GM23248 (cell line): ENCODE measurements at regions not wholly inside any gene's neighbourhood (a gene's known extent, or its start where the extent isn't known, plus 50 kb on each side); places are given as distances from the start of the nearest gene placed in this dataset.
A peak's percentile ranks its signal among the peaks of the same experiment; 100 is the strongest.

Experiments used
- DNase-seq: peaks from one replicate; pipeline ENCODE4 v3.0.0-alpha.2; 2015
- H2AFZ ChIP-seq: fragments of 200-600 bp; sonication (generic); 2 replicates; pipeline ENCODE4 v1.6.1; 2016; ENCODE audit warnings: antibody characterized with exemption
- H3F3A ChIP-seq: fragments of 200-600 bp; sonication (generic); 2 replicates; pipeline ENCODE4 v1.6.1; 2016; ENCODE audit warnings: mild to moderate bottlenecking, antibody characterized with exemption, mixed run types; ENCODE audit not compliant: insufficient read depth
- H3K27ac ChIP-seq: fragments of 200-600 bp; sonication (generic); 2 replicates; pipeline ENCODE4 v1.5.1; 2016; ENCODE audit warnings: mild to moderate bottlenecking
- H3K27me3 ChIP-seq: fragments of 200-600 bp; sonication (generic); replicated peaks from 2 replicates; pipeline ENCODE4 v1.6.1; 2016; ENCODE audit warnings: mild to moderate bottlenecking; ENCODE audit not compliant: insufficient read depth
- H3K36me3 ChIP-seq: fragments of 200-600 bp; sonication (generic); 2 replicates; pipeline ENCODE4 v1.6.1; 2016; ENCODE audit warnings: low read depth, mild to moderate bottlenecking
- H3K4me1 ChIP-seq: fragments of 200-600 bp; sonication (generic); 2 replicates; pipeline ENCODE4 v1.6.1; 2016; ENCODE audit warnings: mild to moderate bottlenecking; ENCODE audit not compliant: insufficient read depth
- H3K4me2 ChIP-seq: fragments of 200-600 bp; sonication (generic); one replicate; pipeline ENCODE4 v1.6.1; 2016; ENCODE audit warnings: mild to moderate bottlenecking; ENCODE audit not compliant: unreplicated experiment
- H3K4me3 ChIP-seq: fragments of 200-600 bp; sonication (generic); 2 replicates; pipeline ENCODE4 v1.5.1; 2016; ENCODE audit warnings: mild to moderate bottlenecking
- H3K79me2 ChIP-seq: fragments of 200-600 bp; sonication (generic); 2 replicates; pipeline ENCODE4 v1.6.1; 2016; ENCODE audit warnings: mild to moderate bottlenecking; ENCODE audit not compliant: insufficient read depth
- H3K9ac ChIP-seq: fragments of 200-600 bp; sonication (generic); 2 replicates; pipeline ENCODE4 v1.6.1; 2016; ENCODE audit warnings: mild to moderate bottlenecking
- H3K9me2 ChIP-seq: fragments of 200-600 bp; sonication (generic); 2 replicates; pipeline ENCODE4 v1.6.1; 2016; ENCODE audit warnings: mixed run types, mild to moderate bottlenecking, moderate library complexity; ENCODE audit not compliant: insufficient read depth
- H3K9me3 ChIP-seq: fragments of 200-600 bp; sonication (generic); one replicate; pipeline ENCODE4 v1.6.1; 2017; ENCODE audit warnings: low read depth
- H4K20me1 ChIP-seq: fragments of 200-600 bp; sonication (generic); 2 replicates; pipeline ENCODE4 v1.6.0; 2016; ENCODE audit not compliant: insufficient read depth
- EZH2 ChIP-seq: fragments of 200-600 bp; sonication (generic); IDR thresholded peaks from 2 replicates; pipeline ENCODE4 v1.6.1; 2018; ENCODE audit warnings: antibody characterized with exemption, mild to moderate bottlenecking; ENCODE audit not compliant: insufficient read depth, poor library complexity, severe bottlenecking
- EZH2phosphoT487 ChIP-seq: fragments of 200-600 bp; sonication (generic); IDR thresholded peaks from 2 replicates; pipeline ENCODE4 v1.6.1; 2018; ENCODE audit warnings: antibody characterized with exemption, moderate library complexity, mild to moderate bottlenecking, low read depth; ENCODE audit not compliant: insufficient read depth
- WGBS, 2 experiments: methylation state at CpG; one replicate each; pipeline ENCODE4 v1.1.6; 2015 to 2017; ENCODE audit warnings: low lambda C conversion rate in 2 of 2, low coverage in 1 of 2; ENCODE audit errors: missing lambda C conversion rate in 2 of 2; 5-methylcytosine and 5-hydroxymethylcytosine counted together
- in situ Hi-C: fragments of 300-500 bp; cut with MboI; formaldehyde crosslinking; loops from 2 replicates; pipeline ENCODE4 v1.15.0; 2020

DNA sequence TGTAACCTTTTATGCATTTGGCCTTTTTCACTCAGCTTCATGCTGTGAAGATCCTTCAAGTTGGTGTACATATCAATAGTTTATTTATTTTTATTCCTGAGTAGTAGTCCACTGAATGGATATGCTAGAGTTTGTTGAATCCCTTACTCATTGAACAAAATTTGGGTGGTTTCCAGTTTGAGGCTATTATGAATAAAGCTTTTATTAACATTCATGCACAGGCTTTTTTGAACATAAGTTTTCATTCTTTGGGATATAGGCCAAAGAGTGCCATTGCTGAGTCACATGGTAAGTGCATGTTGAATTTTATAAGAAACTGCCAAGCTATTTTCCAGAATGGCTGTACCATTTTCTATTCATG lies 59.5 kb upstream of the CAPRIN2 start:
- Histone ChIP-seq H2AFZ (no peak overlapping the region), H3K9me3 (no peaks in the 10 kb centered on the region), H3K9ac (no peak overlapping the region), H3K27ac (no peak overlapping the region), H3K4me2 (no peak overlapping the region), H4K20me1 (no peaks in the 10 kb centered on the region), H3K4me1 (no peaks in the 10 kb centered on the region), H3K27me3 (no peaks in the 10 kb centered on the region), H3K79me2 (no peaks in the 10 kb centered on the region), H3K4me3 (no peak overlapping the region), H3F3A (no peaks in the 10 kb centered on the region), H3K36me3 (no peaks in the 10 kb centered on the region), H3K9me2 (no peaks in the 10 kb centered on the region)
- DNase-seq, result no peak
- in situ Hi-C loops, result loop anchor here (25.0 kb wide), 2 partner anchors 1027 to 1277 kb away; partner anchors contain the start of gene TMTC1
- no peak for TF ChIP-seq EZH2phosphoT487
- no peak for TF ChIP-seq EZH2

DNA sequence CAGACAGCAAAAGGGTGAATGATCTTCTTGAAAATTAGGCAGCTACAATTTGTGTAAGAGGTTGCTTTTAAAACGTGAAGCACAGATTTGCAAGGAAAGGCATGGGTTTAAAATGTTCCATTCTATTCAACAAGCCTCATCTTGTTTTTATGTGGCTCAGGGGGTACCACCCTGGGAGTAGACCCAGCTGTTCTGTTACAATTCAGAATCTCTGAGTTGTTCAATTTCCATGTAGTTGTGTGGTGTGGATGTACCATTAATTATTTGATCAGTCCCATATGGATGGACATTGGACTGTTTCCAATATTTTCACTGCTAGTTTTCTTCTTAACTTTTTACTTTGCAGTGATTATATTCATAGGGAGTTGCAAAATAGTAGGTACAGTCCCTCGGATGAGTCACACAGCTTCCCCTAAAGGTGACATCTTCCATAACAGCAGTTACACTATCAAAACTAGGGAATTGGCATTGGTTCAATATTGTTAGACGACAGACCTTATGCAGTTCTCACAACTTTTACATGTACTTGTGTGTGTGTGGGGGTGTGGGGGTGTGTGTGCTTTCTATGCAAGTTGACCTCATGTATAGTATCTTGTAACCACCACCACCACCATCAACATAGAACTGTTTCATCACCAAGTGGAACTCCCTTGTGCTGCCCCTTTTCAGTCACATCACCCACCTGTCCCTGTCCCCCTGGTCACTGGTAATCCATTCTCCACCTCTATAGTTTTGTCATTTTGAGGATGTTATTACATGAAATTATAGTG lies 59.0 kb upstream of the CAPRIN2 start:
- TF ChIP-seq EZH2phosphoT487 (no peak), EZH2 (no peak)
- no peak overlapping the region for H3K27ac ChIP-seq
- no peak overlapping the region for H3K4me2 ChIP-seq
- H3K4me3 ChIP-seq, result no peak overlapping the region
- 58 to 68% methylated on average over 3 of the region's 3 CpGs for WGBS, 2 experiments
- no peaks in the 10 kb centered on the region for H3K36me3 ChIP-seq
- no peaks in the 10 kb centered on the region for H3K27me3 ChIP-seq
- peak; percentile 20 for DNase-seq
- H3K79me2 ChIP-seq, result no peaks in the 10 kb centered on the region
- H3K4me1 ChIP-seq, result no peaks in the 10 kb centered on the region
- H2AFZ ChIP-seq, result no peak overlapping the region
- in situ Hi-C loops, result loop anchor here (25.0 kb wide), 2 partner anchors 1026 to 1276 kb away; partner anchors contain the start of gene TMTC1
- no peaks in the 10 kb centered on the region for H3F3A ChIP-seq
- no peaks in the 10 kb centered on the region for H4K20me1 ChIP-seq
- H3K9me2 ChIP-seq, result no peaks in the 10 kb centered on the region
- no peaks in the 10 kb centered on the region for H3K9me3 ChIP-seq
- no peak overlapping the region for H3K9ac ChIP-seq

DNA sequence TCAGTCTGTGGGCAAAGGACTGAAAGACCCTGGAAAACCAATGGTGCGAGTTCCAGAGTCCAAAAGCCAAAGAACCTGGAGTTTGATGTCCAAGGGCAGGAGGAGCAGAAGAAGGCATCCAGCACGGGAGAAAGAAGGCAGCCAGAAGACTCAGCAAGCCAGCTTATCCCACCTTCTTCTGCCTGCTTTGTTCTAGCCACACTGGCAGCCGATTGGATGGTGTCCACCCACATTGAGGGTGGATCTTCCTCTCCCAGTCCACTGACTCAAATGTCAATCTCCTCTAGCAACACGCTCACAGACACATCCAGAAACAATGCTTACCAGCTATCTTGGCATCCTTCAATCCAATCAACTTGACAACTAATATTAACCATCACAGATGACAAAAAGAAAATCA lies 57.2 kb upstream of the CAPRIN2 start:
- Histone ChIP-seq H3K4me1 (peaks cover 3% of the 10 kb centered on the region; the same call in 1 of the 2 replicates), H3K36me3 (no peaks in the 10 kb centered on the region), H3K9me2 (no peaks in the 10 kb centered on the region), H3K9ac (no peak overlapping the region), H3K4me3 (no peak overlapping the region), H4K20me1 (no peaks in the 10 kb centered on the region), H3K9me3 (no peaks in the 10 kb centered on the region), H3F3A (no peaks in the 10 kb centered on the region), H3K4me2 (no peak overlapping the region), H3K79me2 (no peaks in the 10 kb centered on the region), H3K27me3 (no peaks in the 10 kb centered on the region), H3K27ac (no peak overlapping the region), H2AFZ (no peak overlapping the region)
- in situ Hi-C loops, result loop anchor here (25.0 kb wide), 2 partner anchors 1025 to 1275 kb away; partner anchors contain the start of gene TMTC1
- DNase-seq, result no peak
- TF ChIP-seq EZH2phosphoT487 (no peak), EZH2 (no peak)
- WGBS, 2 experiments, result 74% methylated on average over 4 of the region's 4 CpGs

DNA sequence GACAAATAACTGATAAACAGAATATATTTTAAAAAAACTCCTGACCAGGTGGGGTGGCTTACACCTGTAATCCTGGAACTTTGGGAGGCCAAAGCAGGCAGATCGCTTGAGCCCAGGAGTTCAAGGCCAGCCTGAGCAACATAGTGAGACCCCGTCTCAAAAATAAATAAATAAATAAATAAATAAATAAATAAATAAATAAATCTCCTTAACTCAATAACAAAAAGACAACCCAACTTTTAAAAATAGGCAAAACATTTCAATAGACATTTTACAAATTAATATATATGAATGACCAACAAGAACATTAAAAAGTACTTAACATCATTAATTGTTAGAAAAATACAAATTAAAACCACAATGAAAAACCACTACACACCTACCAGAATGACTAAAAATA lies 56.2 kb upstream of the CAPRIN2 start:
- DNase-seq, result no peak
- H3K9ac ChIP-seq, result no peak overlapping the region
- H3K27me3 ChIP-seq, result no peaks in the 10 kb centered on the region
- H3K27ac ChIP-seq, result no peak overlapping the region
- no peaks in the 10 kb centered on the region for H3K36me3 ChIP-seq
- no peaks in the 10 kb centered on the region for H3K9me2 ChIP-seq
- H4K20me1 ChIP-seq, result no peaks in the 10 kb centered on the region
- H3K4me3 ChIP-seq, result no peak overlapping the region
- peaks cover 3% of the 10 kb centered on the region; the same call in 1 of the 2 replicates for H3K4me1 ChIP-seq
- 64 to 80% methylated on average over 2 of the region's 2 CpGs for WGBS, 2 experiments
- H3F3A ChIP-seq, result no peaks in the 10 kb centered on the region
- H3K4me2 ChIP-seq, result no peak overlapping the region
- in situ Hi-C loops, result loop anchor here (25.0 kb wide), 2 partner anchors 1024 to 1274 kb away; partner anchors contain the start of gene TMTC1
- no peaks in the 10 kb centered on the region for H3K79me2 ChIP-seq
- no peak overlapping the region for H2AFZ ChIP-seq
- H3K9me3 ChIP-seq, result no peaks in the 10 kb centered on the region
- TF ChIP-seq EZH2phosphoT487 (no peak), EZH2 (no peak)
